ENCODE measurements at regions not wholly inside any gene's neighbourhood (a gene's known extent, or its start where the extent isn't known, plus 50 kb on each side); places are given as distances from the start of the nearest gene placed in this dataset.

DNA sequence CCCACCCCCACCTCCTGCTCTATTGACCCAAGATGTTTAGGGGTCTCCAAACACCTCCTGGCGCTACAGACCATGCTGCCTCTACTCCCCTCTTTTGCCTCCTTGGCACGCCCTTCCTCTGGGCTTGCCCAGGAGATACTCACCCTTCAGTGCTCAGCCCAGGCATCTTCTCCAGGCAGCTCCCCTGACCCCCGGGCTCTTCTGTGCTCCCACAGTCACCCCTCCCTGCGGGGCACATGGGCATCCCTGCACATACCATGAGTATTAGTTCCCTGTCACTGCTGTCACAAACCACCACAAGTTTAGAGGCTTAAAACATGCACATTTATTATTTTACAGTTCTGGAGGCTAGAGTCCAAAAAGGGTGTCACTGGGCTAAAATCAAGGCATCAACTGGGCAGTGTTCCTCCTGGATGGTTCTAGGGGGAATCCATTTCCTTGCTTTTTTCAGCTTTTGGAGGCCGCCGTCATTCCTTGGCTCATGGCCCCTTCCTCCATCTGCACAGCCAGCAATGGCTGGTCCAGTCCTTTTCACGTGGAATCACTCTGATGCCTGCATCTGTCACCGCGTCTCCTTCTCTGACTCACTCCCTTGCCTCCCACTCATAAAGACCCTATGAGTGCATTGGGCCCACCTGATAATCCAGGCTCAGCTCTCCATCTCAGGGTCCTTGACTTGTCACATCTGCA, 230.4 kb upstream of the COPS8 start (continued):
- TF ChIP-seq, protein P1, sequence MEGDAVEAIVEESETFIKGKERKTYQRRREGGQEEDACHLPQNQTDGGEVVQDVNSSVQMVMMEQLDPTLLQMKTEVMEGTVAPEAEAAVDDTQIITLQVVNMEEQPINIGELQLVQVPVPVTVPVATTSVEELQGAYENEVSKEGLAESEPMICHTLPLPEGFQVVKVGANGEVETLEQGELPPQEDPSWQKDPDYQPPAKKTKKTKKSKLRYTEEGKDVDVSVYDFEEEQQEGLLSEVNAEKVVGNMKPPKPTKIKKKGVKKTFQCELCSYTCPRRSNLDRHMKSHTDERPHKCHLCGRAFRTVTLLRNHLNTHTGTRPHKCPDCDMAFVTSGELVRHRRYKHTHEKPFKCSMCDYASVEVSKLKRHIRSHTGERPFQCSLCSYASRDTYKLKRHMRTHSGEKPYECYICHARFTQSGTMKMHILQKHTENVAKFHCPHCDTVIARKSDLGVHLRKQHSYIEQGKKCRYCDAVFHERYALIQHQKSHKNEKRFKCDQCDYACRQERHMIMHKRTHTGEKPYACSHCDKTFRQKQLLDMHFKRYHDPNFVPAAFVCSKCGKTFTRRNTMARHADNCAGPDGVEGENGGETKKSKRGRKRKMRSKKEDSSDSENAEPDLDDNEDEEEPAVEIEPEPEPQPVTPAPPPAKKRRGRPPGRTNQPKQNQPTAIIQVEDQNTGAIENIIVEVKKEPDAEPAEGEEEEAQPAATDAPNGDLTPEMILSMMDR (IDR thresholded peaks at IDR 0.05; ENCODE audit: control extremely low read depth in 1 of 3, insufficient read depth in 1 of 3, low read depth in 1 of 3, low read length in 3 of 3) = no peak
- TF ChIP-seq ASH2L (IDR thresholded peaks at IDR 0.05; ENCODE audit: low read length) (no peak), POLR2AphosphoS5 (IDR thresholded peaks at IDR 0.05; ENCODE audit: low read depth, low read length) (no peak), ZNF274 (IDR thresholded peaks at IDR 0.05; ENCODE audit: borderline replicate concordance, extremely low read depth, low read length) (no peak)

All from H1 (cell line).